ENCODE measurements at regions not wholly inside any gene's neighbourhood (a gene's known extent, or its start where the extent isn't known, plus 50 kb on each side); places are given as distances from the start of the nearest gene placed in this dataset.

DNA sequence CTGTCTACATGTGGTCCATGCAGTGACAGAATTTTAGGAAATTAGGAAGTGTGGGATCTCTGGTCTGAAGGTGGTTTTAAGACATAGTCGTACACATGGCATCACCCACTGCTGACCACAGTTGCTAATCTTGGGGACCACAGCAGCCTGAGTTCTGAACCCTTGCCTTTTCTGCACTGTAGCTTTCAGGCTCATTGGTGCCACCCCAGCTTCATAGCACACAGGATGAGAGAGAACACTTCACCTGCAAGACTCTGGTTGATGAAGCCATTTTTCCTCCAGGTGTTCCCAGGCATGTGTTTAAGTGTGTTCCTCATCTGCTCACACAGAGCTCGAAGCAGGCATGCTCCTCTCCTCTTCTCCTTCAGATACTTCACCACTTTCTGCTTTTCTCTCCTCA, 68.2 kb upstream of the S1PR3 start:
- TF ChIP-seq, protein P1, sequence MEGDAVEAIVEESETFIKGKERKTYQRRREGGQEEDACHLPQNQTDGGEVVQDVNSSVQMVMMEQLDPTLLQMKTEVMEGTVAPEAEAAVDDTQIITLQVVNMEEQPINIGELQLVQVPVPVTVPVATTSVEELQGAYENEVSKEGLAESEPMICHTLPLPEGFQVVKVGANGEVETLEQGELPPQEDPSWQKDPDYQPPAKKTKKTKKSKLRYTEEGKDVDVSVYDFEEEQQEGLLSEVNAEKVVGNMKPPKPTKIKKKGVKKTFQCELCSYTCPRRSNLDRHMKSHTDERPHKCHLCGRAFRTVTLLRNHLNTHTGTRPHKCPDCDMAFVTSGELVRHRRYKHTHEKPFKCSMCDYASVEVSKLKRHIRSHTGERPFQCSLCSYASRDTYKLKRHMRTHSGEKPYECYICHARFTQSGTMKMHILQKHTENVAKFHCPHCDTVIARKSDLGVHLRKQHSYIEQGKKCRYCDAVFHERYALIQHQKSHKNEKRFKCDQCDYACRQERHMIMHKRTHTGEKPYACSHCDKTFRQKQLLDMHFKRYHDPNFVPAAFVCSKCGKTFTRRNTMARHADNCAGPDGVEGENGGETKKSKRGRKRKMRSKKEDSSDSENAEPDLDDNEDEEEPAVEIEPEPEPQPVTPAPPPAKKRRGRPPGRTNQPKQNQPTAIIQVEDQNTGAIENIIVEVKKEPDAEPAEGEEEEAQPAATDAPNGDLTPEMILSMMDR (tag by site-specific recombination; IDR thresholded peaks at IDR 0.05): no peak
- TF ChIP-seq ZNF274 (IDR thresholded peaks at IDR 0.05; ENCODE audit: low read length) (no peak), ZNF274 (tag by site-specific recombination; IDR thresholded peaks at IDR 0.05; ENCODE audit: borderline replicate concordance) (no peak), ZNF416 (tag by site-specific recombination; IDR thresholded peaks at IDR 0.05) (no peak), YY1 (tag by site-specific recombination; IDR thresholded peaks at IDR 0.05) (no peak), ZBTB8A (tag by site-specific recombination; IDR thresholded peaks at IDR 0.05) (no peak), ZNF23 (tag by site-specific recombination; IDR thresholded peaks at IDR 0.05; ENCODE audit: borderline replicate concordance) (no peak), ZNF76 (tag by site-specific recombination; IDR thresholded peaks at IDR 0.05; ENCODE audit: borderline replicate concordance, low read depth) (no peak)
- TF ChIP-seq, protein P2, sequence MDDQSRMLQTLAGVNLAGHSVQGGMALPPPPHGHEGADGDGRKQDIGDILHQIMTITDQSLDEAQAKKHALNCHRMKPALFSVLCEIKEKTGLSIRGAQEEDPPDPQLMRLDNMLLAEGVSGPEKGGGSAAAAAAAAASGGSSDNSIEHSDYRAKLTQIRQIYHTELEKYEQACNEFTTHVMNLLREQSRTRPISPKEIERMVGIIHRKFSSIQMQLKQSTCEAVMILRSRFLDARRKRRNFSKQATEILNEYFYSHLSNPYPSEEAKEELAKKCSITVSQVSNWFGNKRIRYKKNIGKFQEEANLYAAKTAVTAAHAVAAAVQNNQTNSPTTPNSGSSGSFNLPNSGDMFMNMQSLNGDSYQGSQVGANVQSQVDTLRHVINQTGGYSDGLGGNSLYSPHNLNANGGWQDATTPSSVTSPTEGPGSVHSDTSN (CRISPR knock-in tag; IDR thresholded peaks at IDR 0.05): no peak
